Endothelial cell (in vitro differentiated cells): ENCODE measurements at regions not wholly inside any gene's neighbourhood (a gene's known extent, or its start where the extent isn't known, plus 50 kb on each side); places are given as distances from the start of the nearest gene placed in this dataset.

Experiments used
- DNase-seq: peaks from one replicate; pipeline ENCODE4 v3.0.0; 2021; ENCODE audit warnings: low spot score
- H3K27ac Mint-ChIP-seq: one replicate; pipeline ENCODE4 v1.8.0; 2021; ENCODE audit warnings: mixed read lengths, inconsistent platforms; ENCODE audit not compliant: unreplicated experiment
- H3K27me3 Mint-ChIP-seq: one replicate; pipeline ENCODE4 v1.8.0; 2021; ENCODE audit warnings: mild to moderate bottlenecking, moderate library complexity, mixed read lengths, inconsistent platforms; ENCODE audit not compliant: unreplicated experiment
- H3K36me3 Mint-ChIP-seq: one replicate; pipeline ENCODE4 v1.8.0; 2021; ENCODE audit warnings: mild to moderate bottlenecking, low read depth, mixed read lengths, inconsistent platforms; ENCODE audit not compliant: unreplicated experiment
- H3K4me1 Mint-ChIP-seq: one replicate; pipeline ENCODE4 v1.8.0; 2021; ENCODE audit warnings: mild to moderate bottlenecking, mixed read lengths, inconsistent platforms; ENCODE audit not compliant: unreplicated experiment
- H3K4me3 Mint-ChIP-seq: one replicate; pipeline ENCODE4 v1.8.0; 2021; ENCODE audit warnings: mild to moderate bottlenecking, mixed read lengths, inconsistent platforms; ENCODE audit not compliant: unreplicated experiment
- H3K9me3 Mint-ChIP-seq: one replicate; pipeline ENCODE4 v1.8.0; 2021; ENCODE audit warnings: mixed read lengths, inconsistent platforms; ENCODE audit not compliant: unreplicated experiment
- TF ChIP-seq, protein P1 (sequence below): fragments of 200-600 bp; sonication (generic); IDR thresholded peaks from one replicate; pipeline ENCODE4 v1.5.0; 2021; ENCODE audit warnings: antibody characterized with exemption; ENCODE audit not compliant: unreplicated experiment

DNA sequence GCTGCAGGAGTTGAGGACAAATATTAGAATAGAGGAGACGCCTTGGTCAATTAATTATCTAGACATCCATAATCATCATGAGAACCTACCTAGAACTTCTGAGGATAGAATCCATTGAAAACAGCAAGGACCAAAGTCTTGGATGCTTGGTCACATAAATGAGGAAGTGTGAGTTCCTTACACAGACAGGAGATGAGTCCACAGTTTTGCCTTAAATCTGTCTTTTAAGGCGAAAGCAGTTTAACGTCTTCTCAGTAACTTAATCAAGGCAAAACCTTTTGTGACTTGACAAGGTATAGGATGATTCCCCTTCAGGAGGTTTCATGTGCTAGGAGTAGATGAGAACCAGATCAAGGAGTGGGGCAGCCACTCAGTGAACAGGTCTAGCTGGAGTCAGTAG lies 1783.2 kb upstream of the CELF4 start:
- no peaks in the 10 kb centered on the region for H3K36me3 Mint-ChIP-seq
- TF ChIP-seq, protein P1, sequence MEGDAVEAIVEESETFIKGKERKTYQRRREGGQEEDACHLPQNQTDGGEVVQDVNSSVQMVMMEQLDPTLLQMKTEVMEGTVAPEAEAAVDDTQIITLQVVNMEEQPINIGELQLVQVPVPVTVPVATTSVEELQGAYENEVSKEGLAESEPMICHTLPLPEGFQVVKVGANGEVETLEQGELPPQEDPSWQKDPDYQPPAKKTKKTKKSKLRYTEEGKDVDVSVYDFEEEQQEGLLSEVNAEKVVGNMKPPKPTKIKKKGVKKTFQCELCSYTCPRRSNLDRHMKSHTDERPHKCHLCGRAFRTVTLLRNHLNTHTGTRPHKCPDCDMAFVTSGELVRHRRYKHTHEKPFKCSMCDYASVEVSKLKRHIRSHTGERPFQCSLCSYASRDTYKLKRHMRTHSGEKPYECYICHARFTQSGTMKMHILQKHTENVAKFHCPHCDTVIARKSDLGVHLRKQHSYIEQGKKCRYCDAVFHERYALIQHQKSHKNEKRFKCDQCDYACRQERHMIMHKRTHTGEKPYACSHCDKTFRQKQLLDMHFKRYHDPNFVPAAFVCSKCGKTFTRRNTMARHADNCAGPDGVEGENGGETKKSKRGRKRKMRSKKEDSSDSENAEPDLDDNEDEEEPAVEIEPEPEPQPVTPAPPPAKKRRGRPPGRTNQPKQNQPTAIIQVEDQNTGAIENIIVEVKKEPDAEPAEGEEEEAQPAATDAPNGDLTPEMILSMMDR, result no peak
- H3K4me1 Mint-ChIP-seq, result no peaks in the 10 kb centered on the region
- DNase-seq, result no peak
- H3K27ac Mint-ChIP-seq, result no peak overlapping the region
- peaks cover 2% of the 10 kb centered on the region for H3K27me3 Mint-ChIP-seq
- H3K4me3 Mint-ChIP-seq, result no peak overlapping the region
- no peaks in the 10 kb centered on the region for H3K9me3 Mint-ChIP-seq

DNA sequence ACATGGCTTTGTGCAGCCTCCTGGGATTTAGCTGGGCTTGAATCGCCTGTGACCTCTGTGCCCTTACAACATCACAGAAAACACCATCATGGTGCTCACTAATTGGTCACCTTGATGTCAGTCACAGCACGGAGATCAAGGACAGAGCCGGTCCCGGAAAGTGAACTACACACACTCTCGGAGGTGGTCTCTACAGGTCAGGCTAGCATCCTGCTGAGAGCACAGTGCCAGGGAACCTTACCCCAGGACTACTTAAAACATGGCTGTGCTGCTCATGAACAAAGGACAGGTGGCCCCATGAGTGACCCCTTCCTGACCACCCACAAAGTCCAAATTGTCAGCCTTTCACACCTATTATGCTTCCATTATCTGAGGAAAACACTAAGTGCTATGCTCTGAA lies 1782.1 kb upstream of the CELF4 start:
- Mint-ChIP-seq H3K9me3 (no peaks in the 10 kb centered on the region), H3K36me3 (no peaks in the 10 kb centered on the region), H3K27ac (no peak overlapping the region), H3K4me1 (no peaks in the 10 kb centered on the region), H3K4me3 (no peak overlapping the region), H3K27me3 (peaks cover 2% of the 10 kb centered on the region)
- no peak for DNase-seq
- TF ChIP-seq, protein P1, result no peak

DNA sequence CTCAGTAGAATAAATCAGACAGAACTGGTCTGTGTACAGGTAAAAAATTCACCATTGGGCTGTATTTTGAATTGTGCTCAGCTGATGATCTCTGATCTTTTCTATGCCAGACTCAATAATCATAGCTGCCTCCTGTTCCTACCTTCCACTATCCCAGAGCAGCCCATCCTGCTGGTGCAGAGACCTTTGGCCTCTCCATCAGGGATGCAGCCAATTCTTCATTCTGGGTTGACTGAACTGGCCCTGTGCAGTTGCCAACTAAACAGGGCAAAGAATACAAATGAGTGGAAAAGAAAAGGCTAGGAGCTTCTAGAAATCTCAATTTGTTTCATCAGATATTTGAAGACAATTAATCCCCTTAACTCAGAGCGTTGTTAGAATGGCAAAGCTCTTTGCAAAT lies 1781.3 kb upstream of the CELF4 start:
- TF ChIP-seq, protein P1, result no peak
- Mint-ChIP-seq H3K27ac (no peak overlapping the region), H3K9me3 (no peaks in the 10 kb centered on the region), H3K36me3 (no peaks in the 10 kb centered on the region), H3K27me3 (peaks cover 2% of the 10 kb centered on the region), H3K4me3 (no peak overlapping the region), H3K4me1 (no peaks in the 10 kb centered on the region)
- no peak for DNase-seq

DNA sequence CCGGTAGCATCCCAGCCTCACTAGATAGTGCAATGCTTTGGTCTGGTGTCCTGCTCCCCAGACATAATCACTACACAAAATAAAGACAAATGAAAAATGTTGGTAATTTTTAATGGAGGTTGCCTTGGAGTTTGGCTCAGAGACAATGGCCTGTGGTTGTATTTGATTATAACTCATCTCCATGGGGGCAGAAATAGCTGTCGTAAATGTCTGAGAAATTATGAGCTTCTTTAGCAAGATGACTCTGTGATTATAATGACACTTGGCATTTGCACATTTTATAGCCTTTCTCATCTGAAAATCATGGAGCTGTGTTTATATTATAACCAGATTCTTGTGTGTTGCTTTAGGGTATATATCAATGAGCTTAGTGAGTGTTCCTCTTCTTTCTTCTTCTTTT lies 1779.7 kb upstream of the CELF4 start:
- Mint-ChIP-seq H3K27me3 (peaks cover 2% of the 10 kb centered on the region), H3K27ac (no peak overlapping the region), H3K4me1 (no peaks in the 10 kb centered on the region), H3K9me3 (no peaks in the 10 kb centered on the region), H3K36me3 (no peaks in the 10 kb centered on the region), H3K4me3 (no peak overlapping the region)
- DNase-seq, result no peak
- TF ChIP-seq, protein P1, result no peak

DNA sequence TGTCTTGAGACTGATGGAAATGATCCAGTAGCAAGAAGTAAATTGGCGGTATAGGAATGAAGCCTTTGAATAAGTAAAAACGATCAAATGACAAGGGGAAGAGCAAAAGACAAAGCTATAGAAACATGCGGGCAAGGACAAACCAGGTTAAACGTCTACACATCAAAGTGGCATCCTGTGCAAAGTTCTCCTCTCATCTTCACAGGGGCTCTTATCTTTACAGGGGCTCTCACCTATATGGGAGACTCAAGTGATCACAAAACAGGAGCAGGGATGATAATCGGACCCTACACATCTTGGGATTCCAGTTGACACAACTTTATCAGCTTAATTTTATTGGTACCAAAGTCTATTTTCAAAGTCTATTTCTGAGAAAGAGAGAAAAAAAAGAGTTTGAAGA lies 1778.9 kb upstream of the CELF4 start:
- no peaks in the 10 kb centered on the region for H3K36me3 Mint-ChIP-seq
- peaks cover 2% of the 10 kb centered on the region for H3K27me3 Mint-ChIP-seq
- TF ChIP-seq, protein P1, result no peak
- H3K27ac Mint-ChIP-seq, result no peak overlapping the region
- H3K4me3 Mint-ChIP-seq, result no peak overlapping the region
- DNase-seq, result no peak
- no peaks in the 10 kb centered on the region for H3K9me3 Mint-ChIP-seq
- no peaks in the 10 kb centered on the region for H3K4me1 Mint-ChIP-seq
